ENCODE measurements at regions not wholly inside any gene's neighbourhood (a gene's known extent, or its start where the extent isn't known, plus 50 kb on each side); places are given as distances from the start of the nearest gene placed in this dataset.
"Not testable (repeated sequence)": the region's sequence is repeated elsewhere in the genome, so short reads cannot be mapped to it uniquely, and the experiment has no call there.

DNA sequence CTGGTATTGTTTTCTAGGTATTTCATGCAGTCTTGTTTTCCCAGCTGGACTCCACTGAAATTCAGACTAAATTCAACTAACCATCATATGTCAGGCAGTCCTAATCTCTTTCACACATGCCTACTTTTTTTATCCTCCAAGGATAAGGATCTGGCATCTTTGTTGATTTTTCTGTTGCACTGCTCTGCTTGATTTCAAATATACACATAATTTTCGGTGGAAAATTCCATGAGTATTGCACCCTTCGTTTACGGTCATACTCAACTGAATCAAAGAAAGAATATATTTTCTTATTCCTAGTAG, 64.8 kb upstream of the UNC93A start:
- ATAC-seq (ENCODE audit: poor library complexity), result no peak
- intact Hi-C loops (cut with DNase I), result no loop called here
- DNase-seq, result no peak

- no peak for DNase-seq
- ATAC-seq (ENCODE audit: poor library complexity), result no peak
- intact Hi-C loops (cut with DNase I), result no loop called here
These were observed 64.3 kb upstream of the UNC93A start for GRCh38 chr6:167226791-167227190.

DNA sequence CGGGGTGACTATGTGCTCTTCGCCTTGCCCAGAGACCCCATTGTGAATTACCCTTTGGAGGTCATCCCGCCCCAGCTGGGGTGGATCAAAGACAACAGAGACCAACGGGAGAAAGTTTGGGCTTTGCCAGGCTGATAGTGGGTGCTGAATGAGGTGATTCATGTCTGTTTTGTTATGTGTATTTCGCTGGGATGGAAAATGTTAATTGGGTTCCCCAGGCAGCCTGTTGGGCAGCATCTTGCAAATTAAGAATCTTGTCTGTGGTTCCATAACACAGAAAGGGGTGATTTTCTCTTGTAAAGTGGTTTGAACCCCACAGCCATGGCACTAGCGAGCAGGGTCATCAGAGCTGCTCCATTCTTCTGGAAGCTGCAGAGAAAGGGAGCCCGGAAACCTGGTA, 63.1 kb upstream of the UNC93A start:
- DNase-seq (no peak), ATAC-seq (ENCODE audit: poor library complexity) (no peak)
- intact Hi-C loops (cut with DNase I), result no loop called here

DNA sequence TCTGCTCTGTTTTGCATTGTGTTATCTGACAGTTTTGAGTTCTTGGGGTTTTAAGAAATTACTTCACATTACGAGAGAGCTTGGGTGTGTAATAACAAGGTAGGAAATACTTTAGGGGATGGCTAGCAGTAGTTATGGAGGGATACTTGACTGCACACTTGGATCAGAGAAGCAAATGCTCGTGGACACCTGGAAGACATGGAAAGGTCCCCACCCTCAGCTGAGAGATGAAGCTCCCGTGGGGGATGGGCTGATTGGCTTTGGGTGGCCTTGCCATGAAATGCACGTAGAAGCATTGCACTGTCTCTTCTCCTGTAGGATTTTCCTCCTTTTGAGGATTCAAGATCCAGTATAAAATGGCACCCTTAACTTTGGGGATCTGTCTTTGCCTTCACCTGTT, 61.5 kb upstream of the UNC93A start:
- no peak for DNase-seq
- intact Hi-C loops (cut with DNase I), result no loop called here
- no peak for ATAC-seq (ENCODE audit: poor library complexity)

DNA sequence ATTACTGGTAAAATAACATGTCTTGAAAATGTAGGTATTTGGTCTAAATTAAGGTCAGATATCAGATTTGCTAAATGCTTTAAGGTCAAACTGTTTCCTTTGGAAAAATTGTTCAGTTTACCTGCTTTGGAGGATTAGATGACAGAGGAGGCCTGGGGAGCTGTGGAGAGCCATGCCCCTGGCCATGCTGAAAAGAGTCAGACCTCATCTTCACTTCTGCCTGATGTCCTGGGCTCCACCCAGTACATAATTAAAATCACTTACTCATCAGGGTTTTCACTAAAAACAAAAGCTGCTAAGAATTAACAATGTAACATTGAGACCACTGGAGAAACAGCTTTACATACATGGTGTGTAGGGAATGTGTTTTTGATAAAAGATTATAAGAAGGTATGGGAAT, 60.8 kb upstream of the UNC93A start:
- intact Hi-C loops (cut with DNase I), result no loop called here
- DNase-seq (no peak), ATAC-seq (ENCODE audit: poor library complexity) (no peak)

- intact Hi-C loops (cut with DNase I), result no loop called here
- ATAC-seq (ENCODE audit: poor library complexity), result no peak
- DNase-seq, result no peak
These were observed 58.8 kb upstream of the UNC93A start for GRCh38 chr6:167232356-167232755.

DNA sequence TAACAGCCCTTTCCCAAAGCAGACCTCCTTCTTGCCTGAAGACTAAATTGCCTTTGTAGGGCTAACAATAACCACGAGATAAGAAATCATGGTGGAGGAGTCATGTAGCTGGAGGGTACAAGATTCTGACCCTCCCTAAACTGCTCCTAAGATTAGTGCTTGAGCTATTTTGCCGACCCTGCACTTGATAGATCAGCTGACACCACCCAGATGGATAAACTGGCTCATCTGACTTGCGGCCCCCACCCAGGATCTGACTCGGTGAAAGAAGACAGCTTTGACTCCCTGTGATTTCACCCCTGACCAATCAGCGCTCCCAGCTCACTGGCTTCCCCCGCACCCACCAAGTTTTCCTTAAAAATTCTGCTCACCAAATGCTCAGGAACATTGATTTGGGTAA, 57.6 kb upstream of the UNC93A start:
- intact Hi-C loops (cut with DNase I), result no loop called here
- ATAC-seq (ENCODE audit: poor library complexity), result no peak

DNA sequence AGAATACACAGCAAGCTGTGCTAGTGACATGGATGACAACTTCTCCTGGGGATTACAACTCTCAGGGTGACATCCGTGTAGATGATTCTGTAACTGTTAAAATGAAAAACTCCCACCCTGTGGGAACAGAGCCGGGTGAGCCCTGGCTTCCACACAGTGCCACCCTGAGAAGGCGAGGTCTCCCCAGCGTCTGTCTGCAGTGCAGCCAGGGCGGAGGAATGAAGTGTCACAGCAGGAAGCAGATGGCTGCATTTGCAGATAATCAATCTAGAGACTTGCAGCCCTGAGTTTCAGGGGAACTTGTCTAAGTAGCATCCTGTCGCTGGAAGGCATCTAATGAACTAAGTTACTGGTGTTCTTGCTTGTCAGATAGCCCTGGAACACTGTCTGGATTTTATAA, 56.5 kb upstream of the UNC93A start:
- not testable (repeated sequence) for ATAC-seq (ENCODE audit: poor library complexity)

More for the DNA sequence above, 57.6 kb upstream of the UNC93A start:
- no peak for DNase-seq

DNA sequence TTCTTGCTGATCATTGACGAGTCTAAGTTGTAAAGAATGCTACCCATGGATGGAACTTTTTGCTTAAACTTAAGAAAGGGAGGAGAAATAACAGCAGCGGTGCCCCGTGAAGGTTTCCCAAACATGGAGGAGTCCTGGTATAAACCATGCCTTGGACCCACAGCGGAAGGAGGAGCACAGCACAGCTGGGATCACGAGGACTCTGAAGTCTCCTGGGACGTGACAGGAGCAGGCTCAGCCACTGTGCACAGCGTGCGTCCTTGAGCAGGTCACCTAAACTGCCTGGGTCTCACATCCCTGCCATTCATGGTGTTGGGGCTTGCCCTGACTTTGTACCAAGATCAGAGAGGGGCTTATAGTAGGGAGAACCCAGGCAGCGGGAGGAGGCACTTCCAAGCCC, 56.1 kb upstream of the UNC93A start:
- ATAC-seq (ENCODE audit: poor library complexity), result no peak
- intact Hi-C loops (cut with DNase I), result no loop called here
- DNase-seq, result no peak

More for the DNA sequence above, 56.5 kb upstream of the UNC93A start:
- intact Hi-C loops (cut with DNase I); DNase-seq: not testable (repeated sequence)

DNA sequence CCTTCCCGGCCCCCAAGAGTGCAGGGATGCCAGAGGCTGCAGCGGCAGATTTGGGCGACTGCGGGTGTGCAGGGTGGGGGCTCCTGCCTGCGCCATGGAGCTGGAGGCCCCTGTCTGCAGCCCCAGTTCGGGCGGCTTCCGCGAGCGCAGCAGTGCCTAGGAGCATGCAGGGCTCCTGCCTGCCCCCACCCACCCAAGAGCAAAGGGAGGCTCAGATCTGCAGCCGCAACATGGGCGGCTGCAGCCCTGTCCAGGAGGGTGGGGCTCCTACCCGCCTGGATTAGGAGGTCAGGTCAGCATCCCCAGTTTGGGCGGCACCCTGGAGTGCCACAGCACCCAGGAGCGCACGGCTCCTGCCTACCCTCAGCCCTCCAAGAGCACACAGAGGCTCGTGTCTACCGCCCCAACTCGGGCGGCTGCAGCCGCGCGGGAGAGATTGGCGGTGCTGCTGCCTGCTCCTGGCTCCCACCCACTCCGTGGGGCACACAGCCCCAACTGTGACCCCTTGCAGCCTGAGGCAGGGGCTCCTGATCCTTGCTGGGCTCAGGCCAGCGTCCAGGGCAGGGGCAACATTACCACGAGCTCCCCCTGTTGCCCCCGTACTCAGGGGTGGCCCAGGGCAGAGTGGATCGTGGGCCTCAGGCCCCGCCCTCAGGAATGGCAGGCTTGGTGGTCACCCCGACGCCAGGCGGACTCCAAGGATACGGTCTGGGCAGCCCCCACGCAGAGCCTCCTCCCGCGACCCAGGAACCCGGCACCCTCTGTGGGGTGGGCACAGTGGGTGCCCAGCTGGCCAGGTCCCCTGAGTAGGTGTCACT, 55.5 kb upstream of the UNC93A start:
- intact Hi-C loops (cut with DNase I), result no loop called here
- DNase-seq (no peak), ATAC-seq (ENCODE audit: poor library complexity) (no peak)

- intact Hi-C loops (cut with DNase I), result no loop called here
- no peak for ATAC-seq (ENCODE audit: poor library complexity)
- DNase-seq, result no peak
These were observed 54.9 kb upstream of the UNC93A start for GRCh38 chr6:167236239-167236571.

GRCh38 chr6:167237438-167238145, 53.5 kb upstream of the UNC93A start:
- intact Hi-C loops (cut with DNase I), result no loop called here
- ATAC-seq (ENCODE audit: poor library complexity) (no peak), DNase-seq (no peak)

- no peak for ATAC-seq (ENCODE audit: poor library complexity)
- intact Hi-C loops (cut with DNase I), result no loop called here
These were observed 52.9 kb upstream of the UNC93A start for GRCh38 chr6:167238146-167238693.

GRCh38 chr6:167238694-167239467, 52.2 kb upstream of the UNC93A start:
- no peak for DNase-seq
- ATAC-seq (ENCODE audit: poor library complexity), result no peak
- intact Hi-C loops (cut with DNase I), result no loop called here

More at GRCh38 chr6:167238146-167238693, 52.9 kb upstream of the UNC93A start:
- no peak for DNase-seq

DNA sequence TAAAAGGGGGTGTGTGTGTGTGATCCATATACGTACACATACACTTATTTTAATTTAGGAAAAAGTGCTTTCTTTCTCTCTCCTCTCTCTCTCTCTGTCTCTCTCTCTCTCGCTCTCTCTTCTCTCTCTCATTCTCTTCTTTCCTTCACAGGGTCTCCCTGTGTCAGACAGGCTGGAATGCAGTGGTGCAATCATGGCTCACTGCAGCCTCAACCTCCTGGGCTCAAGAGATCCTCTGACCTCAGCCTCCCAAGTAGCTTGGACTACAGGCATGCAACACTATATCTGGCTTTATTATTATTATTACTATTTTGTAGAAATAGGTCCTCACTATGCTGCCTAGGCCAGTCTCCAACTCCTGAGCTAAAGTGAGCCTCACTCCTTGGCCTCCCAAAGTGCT, 51.6 kb upstream of the UNC93A start:
- ATAC-seq (ENCODE audit: poor library complexity); intact Hi-C loops (cut with DNase I); DNase-seq: not testable (repeated sequence)

DNA sequence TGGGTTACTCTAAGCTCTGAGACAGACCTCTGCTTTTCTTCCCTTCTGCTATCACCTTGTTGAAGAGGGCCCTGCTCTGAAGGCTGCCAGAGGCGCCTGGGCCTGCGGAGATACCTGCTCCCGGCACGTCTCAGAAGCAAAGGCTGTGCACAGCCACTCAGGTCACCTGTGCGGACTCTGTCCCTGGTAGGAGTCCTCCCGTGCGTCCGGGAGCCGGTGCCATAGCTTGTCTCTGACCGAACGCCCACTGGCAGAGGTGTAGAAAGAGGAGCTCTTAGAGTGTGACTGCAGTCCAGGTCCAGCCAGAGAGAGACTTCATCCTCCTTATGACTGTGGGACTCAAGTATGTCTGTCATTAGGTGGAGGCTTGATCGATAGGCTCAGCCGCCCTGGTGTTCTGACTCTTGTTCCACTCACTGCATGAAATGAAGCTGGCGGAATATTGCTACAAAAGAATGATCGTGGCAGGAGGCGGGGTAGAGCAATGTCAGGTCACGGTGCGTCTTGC, 51.0 kb upstream of the UNC93A start:
- no peak for ATAC-seq (ENCODE audit: poor library complexity)
- intact Hi-C loops (cut with DNase I), result no loop called here
- no peak for DNase-seq

Data from Right ventricle myocardium superior (tissue), 1 donor.